ENCODE measurements at regions not wholly inside any gene's neighbourhood (a gene's known extent, or its start where the extent isn't known, plus 50 kb on each side); places are given as distances from the start of the nearest gene placed in this dataset.
A peak's percentile ranks its signal among the peaks of the same experiment; 100 is the strongest.
"Not testable (repeated sequence)": the region's sequence is repeated elsewhere in the genome, so short reads cannot be mapped to it uniquely, and the experiment has no call there.

GRCh38 chrX:33908898-33909297, 223.2 kb downstream of the FAM47A start:
- H3K4me3 ChIP-seq, result no peak overlapping the region
- H3K36me3 ChIP-seq (replicated peaks in 1 of 2; ENCODE audit: insufficient read depth in 1 of 2, low read depth in 2 of 2), result no peaks in the 10 kb centered on the region
- no peaks in the 10 kb centered on the region for H3K27me3 ChIP-seq
- TF ChIP-seq POLR2A (IDR thresholded peaks at IDR 0.05), result no peak
- TF ChIP-seq, protein P1, sequence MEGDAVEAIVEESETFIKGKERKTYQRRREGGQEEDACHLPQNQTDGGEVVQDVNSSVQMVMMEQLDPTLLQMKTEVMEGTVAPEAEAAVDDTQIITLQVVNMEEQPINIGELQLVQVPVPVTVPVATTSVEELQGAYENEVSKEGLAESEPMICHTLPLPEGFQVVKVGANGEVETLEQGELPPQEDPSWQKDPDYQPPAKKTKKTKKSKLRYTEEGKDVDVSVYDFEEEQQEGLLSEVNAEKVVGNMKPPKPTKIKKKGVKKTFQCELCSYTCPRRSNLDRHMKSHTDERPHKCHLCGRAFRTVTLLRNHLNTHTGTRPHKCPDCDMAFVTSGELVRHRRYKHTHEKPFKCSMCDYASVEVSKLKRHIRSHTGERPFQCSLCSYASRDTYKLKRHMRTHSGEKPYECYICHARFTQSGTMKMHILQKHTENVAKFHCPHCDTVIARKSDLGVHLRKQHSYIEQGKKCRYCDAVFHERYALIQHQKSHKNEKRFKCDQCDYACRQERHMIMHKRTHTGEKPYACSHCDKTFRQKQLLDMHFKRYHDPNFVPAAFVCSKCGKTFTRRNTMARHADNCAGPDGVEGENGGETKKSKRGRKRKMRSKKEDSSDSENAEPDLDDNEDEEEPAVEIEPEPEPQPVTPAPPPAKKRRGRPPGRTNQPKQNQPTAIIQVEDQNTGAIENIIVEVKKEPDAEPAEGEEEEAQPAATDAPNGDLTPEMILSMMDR (IDR thresholded peaks at IDR 0.05), result no peak
- no peak overlapping the region for H3K27ac ChIP-seq
- intact Hi-C loops (cut with DNase I), result no loop called here
- H3K4me1 ChIP-seq, result no peaks in the 10 kb centered on the region
- DNase-seq (no peak), ATAC-seq (no peak)
- 48 to 53% methylated on average over 5 of the region's 5 CpGs for whole genome bisulfite sequencing, 2 donors
- H3K9me3 ChIP-seq, result no peaks in the 10 kb centered on the region

DNA sequence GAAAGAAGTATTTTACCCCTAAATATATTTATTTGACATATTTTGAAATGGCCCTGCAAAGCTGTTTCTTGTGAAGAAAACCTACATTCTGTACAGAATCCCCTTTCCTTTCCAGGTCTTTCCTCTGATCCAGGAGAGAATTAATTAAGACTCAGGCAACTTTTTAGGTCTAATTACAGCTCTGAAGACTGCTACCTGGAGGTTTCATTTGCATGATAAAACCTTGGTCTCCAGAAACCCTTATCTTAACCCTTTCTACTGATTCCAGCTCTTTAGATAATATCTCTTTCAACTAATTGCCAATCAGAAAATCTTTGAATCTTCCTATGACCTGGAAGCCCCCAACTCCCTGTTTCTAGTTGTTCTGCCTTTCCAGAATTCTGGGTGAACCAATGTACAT, 224.0 kb downstream of the FAM47A start:
- Histone ChIP-seq H3K9me3 (no peaks in the 10 kb centered on the region), H3K36me3 (replicated peaks in 1 of 2; ENCODE audit: insufficient read depth in 1 of 2, low read depth in 2 of 2) (no peaks in the 10 kb centered on the region), H3K27me3 (no peaks in the 10 kb centered on the region), H3K4me3 (no peak overlapping the region), H3K4me1 (no peaks in the 10 kb centered on the region), H3K27ac (no peak overlapping the region)
- DNase-seq, result no peak
- no peak for TF ChIP-seq POLR2A (IDR thresholded peaks at IDR 0.05)
- TF ChIP-seq, protein P1 (IDR thresholded peaks at IDR 0.05), result no peak
- intact Hi-C loops (cut with DNase I), result no loop called here
- ATAC-seq, result no peak

- TF ChIP-seq, protein P1 (IDR thresholded peaks at IDR 0.05), result no peak
- TF ChIP-seq POLR2A (IDR thresholded peaks at IDR 0.05), result no peak
- intact Hi-C loops (cut with DNase I), result no loop called here
- DNase-seq, result no peak
Measured at GRCh38 chrX:33906971-33907370, 225.1 kb downstream of the FAM47A start.

GRCh38 chrX:33892670-33893069, 239.4 kb downstream of the FAM47A start:
- no peaks in the 10 kb centered on the region for H3K9me3 ChIP-seq
- H3K4me1 ChIP-seq, result no peaks in the 10 kb centered on the region
- H3K36me3 ChIP-seq (replicated peaks in 1 of 2; ENCODE audit: insufficient read depth in 1 of 2, low read depth in 2 of 2), result no peaks in the 10 kb centered on the region
- intact Hi-C loops (cut with DNase I), result no loop called here
- no peak overlapping the region for H3K27ac ChIP-seq
- ATAC-seq (no peak), DNase-seq (peak in 1 of 4 donors; percentile 1)
- TF ChIP-seq, protein P1 (IDR thresholded peaks at IDR 0.05), result no peak
- TF ChIP-seq POLR2A (IDR thresholded peaks at IDR 0.05), result no peak
- 45 to 50% methylated on average over 1 to 2 of the region's 2 CpGs for WGBS, 2 donors
- no peaks in the 10 kb centered on the region for H3K27me3 ChIP-seq
- no peak overlapping the region for H3K4me3 ChIP-seq

More at GRCh38 chrX:33906971-33907370, 225.1 kb downstream of the FAM47A start:
- H3K9me3 ChIP-seq, result no peaks in the 10 kb centered on the region
- no peak overlapping the region for H3K4me3 ChIP-seq
- 4 to 45% methylated on average over 1 to 2 of the region's 2 CpGs for WGBS, 2 donors
- no peak overlapping the region for H3K27ac ChIP-seq
- H3K36me3 ChIP-seq (replicated peaks in 1 of 2; ENCODE audit: insufficient read depth in 1 of 2, low read depth in 2 of 2), result no peaks in the 10 kb centered on the region
- no peak for ATAC-seq
- no peaks in the 10 kb centered on the region for H3K27me3 ChIP-seq
- no peaks in the 10 kb centered on the region for H3K4me1 ChIP-seq

DNA sequence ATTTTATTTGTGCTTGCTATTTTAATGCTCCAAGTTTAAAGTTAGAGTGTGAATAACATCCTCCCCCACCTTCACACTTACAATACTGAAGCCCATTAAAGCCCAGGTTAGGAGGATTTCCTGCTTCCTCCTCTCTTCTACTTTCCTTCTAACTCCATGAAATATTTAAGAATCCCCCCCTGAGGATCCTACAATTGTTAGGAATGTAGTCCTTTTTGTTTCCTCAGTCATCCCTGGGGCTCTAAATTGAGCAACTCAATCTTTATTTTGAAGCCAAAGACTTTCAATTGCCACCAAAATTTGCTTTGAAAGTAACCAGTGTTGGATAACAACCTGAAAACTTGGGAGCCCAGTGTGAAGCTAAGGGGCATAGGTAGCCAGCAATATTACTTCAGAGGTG, 276.9 kb downstream of the FAM47A start:
- DNase-seq (no peak), ATAC-seq (no peak)
- intact Hi-C loops (cut with DNase I), result no loop called here
- Histone ChIP-seq H3K9me3 (no peaks in the 10 kb centered on the region), H3K4me3 (no peak overlapping the region), H3K27ac (no peak overlapping the region), H3K4me1 (no peaks in the 10 kb centered on the region), H3K27me3 (no peaks in the 10 kb centered on the region), H3K36me3 (replicated peaks in 1 of 2; ENCODE audit: insufficient read depth in 1 of 2, low read depth in 2 of 2) (no peaks in the 10 kb centered on the region)
- TF ChIP-seq, protein P1 (IDR thresholded peaks at IDR 0.05), result no peak
- no peak for TF ChIP-seq POLR2A (IDR thresholded peaks at IDR 0.05)

DNA sequence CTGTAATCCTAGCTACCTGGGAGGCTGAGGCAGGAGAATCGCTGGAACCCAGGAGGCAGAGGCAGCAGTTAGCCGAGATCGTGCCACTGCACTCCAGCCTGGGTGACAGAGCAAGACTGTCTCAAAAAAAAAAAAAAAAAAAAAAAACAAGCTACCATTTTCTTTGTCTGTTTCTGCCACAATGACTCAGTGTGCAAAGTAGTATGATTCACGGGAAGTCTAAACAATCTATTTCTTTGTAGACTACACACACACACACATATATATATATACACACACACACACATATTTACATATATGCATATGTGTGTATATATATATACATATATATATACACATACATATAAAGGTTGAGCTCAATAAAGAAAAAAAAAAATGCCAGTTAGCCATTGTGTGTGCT, 280.0 kb downstream of the FAM47A start:
- 74 to 86% methylated on average over 4 of the region's 4 CpGs for WGBS, 2 donors
- H3K4me3 ChIP-seq; H3K9me3 ChIP-seq; H3K27me3 ChIP-seq; DNase-seq; ATAC-seq; H3K4me1 ChIP-seq; intact Hi-C loops (cut with DNase I); H3K36me3 ChIP-seq (replicated peaks in 1 of 2; ENCODE audit: insufficient read depth in 1 of 2, low read depth in 2 of 2); H3K27ac ChIP-seq: not testable (repeated sequence)

Data from body of pancreas (tissue), 4 donors.